ENCODE measurements at regions not wholly inside any gene's neighbourhood (a gene's known extent, or its start where the extent isn't known, plus 50 kb on each side); places are given as distances from the start of the nearest gene placed in this dataset.
"Not testable (repeated sequence)": the region's sequence is repeated elsewhere in the genome, so short reads cannot be mapped to it uniquely, and the experiment has no call there.

DNA sequence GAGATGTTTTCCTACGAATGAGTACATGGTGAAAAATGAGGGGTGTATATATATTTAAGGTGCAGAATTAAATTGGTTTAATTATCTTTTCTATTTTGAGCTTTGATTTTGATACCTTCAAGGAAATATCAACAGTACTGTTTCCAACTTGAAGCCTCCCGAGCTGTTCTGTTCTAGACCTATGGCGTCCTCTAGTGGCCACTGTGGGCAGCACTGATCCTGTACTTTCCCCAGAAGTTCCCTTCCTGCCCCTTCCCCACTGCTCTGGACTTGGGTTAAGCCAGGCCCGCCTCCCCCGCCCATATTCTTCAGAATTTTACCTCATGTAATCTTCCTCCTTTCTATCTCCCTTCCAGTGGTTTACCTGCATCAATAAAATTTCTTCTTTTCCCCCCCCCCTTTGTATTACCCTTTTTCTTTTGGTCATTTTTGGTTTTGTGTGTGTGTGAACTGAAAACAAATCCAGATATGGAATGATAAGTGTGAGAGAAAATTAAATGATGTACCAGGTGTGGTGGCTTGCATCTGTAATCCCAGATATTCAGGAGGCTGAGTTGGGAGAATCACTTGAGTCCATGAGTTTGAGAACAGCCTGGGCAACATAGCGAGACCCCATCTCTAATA lies 1643.5 kb downstream of the TP53TG3F start:
- no peak overlapping the region for H3K27ac ChIP-seq
- TF ChIP-seq CTCF (IDR thresholded peaks at IDR 0.05) (peak; percentile 90), ZFX (IDR thresholded peaks at IDR 0.05; ENCODE audit: borderline replicate concordance) (no peak)

GRCh38 chr16:35111772-35112171 lies 1652.4 kb downstream of the TP53TG3F start:
- not testable (repeated sequence) for H3K27ac ChIP-seq

DNA sequence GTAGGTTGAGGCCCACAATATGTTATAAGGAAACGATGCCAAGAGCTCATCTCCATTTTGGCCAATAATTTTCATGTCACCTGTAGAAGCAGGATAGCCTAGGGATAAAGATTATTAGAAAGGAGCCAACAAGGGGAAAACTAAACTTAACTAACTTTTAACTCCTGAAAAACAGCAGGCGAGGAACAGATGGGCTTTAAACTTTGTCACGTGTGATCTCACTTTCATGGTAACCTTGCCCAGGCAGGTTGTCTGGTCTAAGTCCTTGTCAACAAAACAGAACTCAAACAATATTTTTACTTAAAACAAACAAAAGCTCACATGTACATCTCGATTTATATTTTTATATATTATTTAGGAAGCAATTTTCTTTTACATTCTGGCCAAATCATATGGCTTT lies 1672.0 kb downstream of the TP53TG3F start:
- no peak overlapping the region for H3K27ac ChIP-seq
- TF ChIP-seq CTCF (IDR thresholded peaks at IDR 0.05) (no peak), ZFX (IDR thresholded peaks at IDR 0.05; ENCODE audit: borderline replicate concordance) (no peak)

GRCh38 chr16:35134471-35134870 lies 1675.1 kb downstream of the TP53TG3F start:
- TF ChIP-seq CTCF (IDR thresholded peaks at IDR 0.05) (no peak), ZFX (IDR thresholded peaks at IDR 0.05; ENCODE audit: borderline replicate concordance) (no peak)

GRCh38 chr16:35140293-35140986 lies 1681.0 kb downstream of the TP53TG3F start:
- H3K27ac ChIP-seq, result no peak overlapping the region
- TF ChIP-seq ZFX (IDR thresholded peaks at IDR 0.05; ENCODE audit: borderline replicate concordance) (no peak), CTCF (IDR thresholded peaks at IDR 0.05) (no peak)

More at GRCh38 chr16:35134471-35134870, 1675.1 kb downstream of the TP53TG3F start:
- H3K27ac ChIP-seq, result no peak overlapping the region

DNA sequence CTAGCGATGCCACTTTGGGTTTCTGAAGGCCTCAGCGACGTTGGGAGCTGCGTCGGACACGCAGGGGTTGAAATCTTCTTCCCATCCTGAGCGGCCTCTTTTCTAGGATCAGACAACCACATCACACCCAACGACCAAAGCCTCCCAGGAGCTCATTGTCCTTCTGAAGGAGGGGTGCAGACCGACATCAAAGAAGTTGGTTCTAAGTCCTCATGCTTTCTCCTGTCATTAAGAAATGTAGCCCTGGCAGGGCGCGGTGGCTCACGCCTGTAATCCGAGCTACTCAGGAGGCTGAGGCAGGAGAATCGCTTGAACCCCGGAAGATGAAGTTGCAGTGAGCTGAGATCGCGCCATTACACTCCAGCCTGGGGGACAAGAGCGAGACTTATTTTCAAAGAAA lies 1681.9 kb downstream of the TP53TG3F start:
- TF ChIP-seq CTCF (IDR thresholded peaks at IDR 0.05) (no peak), ZFX (IDR thresholded peaks at IDR 0.05; ENCODE audit: borderline replicate concordance) (no peak)

GRCh38 chr16:35142147-35142808 lies 1682.9 kb downstream of the TP53TG3F start:
- TF ChIP-seq ZFX (IDR thresholded peaks at IDR 0.05; ENCODE audit: borderline replicate concordance), result no peak
- no peak for TF ChIP-seq CTCF (IDR thresholded peaks at IDR 0.05)
- no peak overlapping the region for H3K27ac ChIP-seq

More for the DNA sequence above, 1681.9 kb downstream of the TP53TG3F start:
- H3K27ac ChIP-seq, result no peak overlapping the region
